Activated CD4-positive, alpha-beta memory T cell treated with anti-CD3 and anti-CD28 coated beads, Interleukin-2, amount 10 ng/mL, durations not matched to agents 7 days and 5 days (primary cell): ENCODE measurements at regions not wholly inside any gene's neighbourhood (a gene's known extent, or its start where the extent isn't known, plus 50 kb on each side); places are given as distances from the start of the nearest gene placed in this dataset.

Source experiments
- CTCF ChIA-PET: fragments of 350-600 bp; sonication (Branson Sonifier 250); formaldehyde crosslinking; loops from one replicate; lab custom pipeline; 2021; ENCODE audit warnings: antibody characterized with exemption, inconsistent platforms; lab: Charles Lee
- POLR2A ChIA-PET: fragments of 350-600 bp; sonication (Branson Sonifier 250); formaldehyde crosslinking; loops from one replicate; lab custom pipeline; 2021; ENCODE audit warnings: antibody characterized with exemption; lab: Charles Lee
- DNase-seq: peaks from one replicate; pipeline ENCODE4 v3.0.0-alpha.2; 2020
- H3K27ac Mint-ChIP-seq: one replicate; pipeline ENCODE4 v1.8.0; 2021; ENCODE audit warnings: mild to moderate bottlenecking, mixed read lengths
- H3K27me3 Mint-ChIP-seq: one replicate; pipeline ENCODE4 v1.8.0; 2021; ENCODE audit warnings: mixed read lengths
- H3K36me3 Mint-ChIP-seq: one replicate; pipeline ENCODE4 v1.8.0; 2021; ENCODE audit warnings: low read depth, mixed read lengths
- H3K4me1 Mint-ChIP-seq: one replicate; pipeline ENCODE4 v1.8.0; 2021; ENCODE audit warnings: mixed read lengths
- H3K4me3 Mint-ChIP-seq: one replicate; pipeline ENCODE4 v1.8.0; 2021; ENCODE audit warnings: mild to moderate bottlenecking, mixed read lengths
- H3K9me3 Mint-ChIP-seq: one replicate; pipeline ENCODE4 v1.8.0; 2021; ENCODE audit warnings: mixed read lengths

GRCh38 chr17:15129986-15130385, 135.1 kb downstream of the PMP22 start:
- ChIA-PET POLR2A (no interaction called here), CTCF (no interaction called here)
- Mint-ChIP-seq H3K9me3 (no peaks in the 10 kb centered on the region), H3K4me1 (no peaks in the 10 kb centered on the region), H3K4me3 (no peak overlapping the region), H3K27ac (no peak overlapping the region), H3K27me3 (peaks cover 2% of the 10 kb centered on the region), H3K36me3 (no peaks in the 10 kb centered on the region)
- DNase-seq = no peak

GRCh38 chr17:15124746-15125145, 140.4 kb downstream of the PMP22 start:
- no peaks in the 10 kb centered on the region for H3K27me3 Mint-ChIP-seq
- H3K36me3 Mint-ChIP-seq = no peaks in the 10 kb centered on the region
- DNase-seq = no peak
- no peaks in the 10 kb centered on the region for H3K9me3 Mint-ChIP-seq
- H3K4me1 Mint-ChIP-seq = no peaks in the 10 kb centered on the region
- ChIA-PET POLR2A (no interaction called here), CTCF (no interaction called here)
- no peak overlapping the region for H3K27ac Mint-ChIP-seq
- H3K4me3 Mint-ChIP-seq = no peak overlapping the region

- H3K27ac Mint-ChIP-seq = no peak overlapping the region
- H3K27me3 Mint-ChIP-seq = no peaks in the 10 kb centered on the region
- no peak overlapping the region for H3K4me3 Mint-ChIP-seq
- CTCF ChIA-PET = no interaction called here
- H3K4me1 Mint-ChIP-seq = no peaks in the 10 kb centered on the region
- POLR2A ChIA-PET = no interaction called here
- no peaks in the 10 kb centered on the region for H3K36me3 Mint-ChIP-seq
- no peaks in the 10 kb centered on the region for H3K9me3 Mint-ChIP-seq
- no peak for DNase-seq
Observed at GRCh38 chr17:15124264-15124595, 140.9 kb downstream of the PMP22 start.

- CTCF ChIA-PET = no interaction called here
- POLR2A ChIA-PET = no interaction called here
- no peak overlapping the region for H3K4me3 Mint-ChIP-seq
Observed at GRCh38 chr17:15123593-15124263, 141.4 kb downstream of the PMP22 start.

GRCh38 chr17:15122857-15123256, 142.3 kb downstream of the PMP22 start:
- no peak overlapping the region for H3K4me3 Mint-ChIP-seq
- no peaks in the 10 kb centered on the region for H3K27me3 Mint-ChIP-seq
- ChIA-PET CTCF (no interaction called here), POLR2A (no interaction called here)
- no peaks in the 10 kb centered on the region for H3K4me1 Mint-ChIP-seq
- no peaks in the 10 kb centered on the region for H3K36me3 Mint-ChIP-seq
- no peaks in the 10 kb centered on the region for H3K9me3 Mint-ChIP-seq
- H3K27ac Mint-ChIP-seq = no peak overlapping the region
- no peak for DNase-seq

More at GRCh38 chr17:15123593-15124263, 141.4 kb downstream of the PMP22 start:
- no peaks in the 10 kb centered on the region for H3K4me1 Mint-ChIP-seq
- H3K27ac Mint-ChIP-seq = no peak overlapping the region
- H3K27me3 Mint-ChIP-seq = no peaks in the 10 kb centered on the region
- H3K36me3 Mint-ChIP-seq = no peaks in the 10 kb centered on the region
- no peak for DNase-seq
- no peaks in the 10 kb centered on the region for H3K9me3 Mint-ChIP-seq

GRCh38 chr17:15121426-15121825, 143.7 kb downstream of the PMP22 start:
- CTCF ChIA-PET = no interaction called here
- no peaks in the 10 kb centered on the region for H3K27me3 Mint-ChIP-seq
- H3K9me3 Mint-ChIP-seq = peaks cover 6% of the 10 kb centered on the region
- H3K4me3 Mint-ChIP-seq = no peak overlapping the region
- POLR2A ChIA-PET = no interaction called here
- H3K36me3 Mint-ChIP-seq = no peaks in the 10 kb centered on the region
- H3K27ac Mint-ChIP-seq = no peak overlapping the region
- no peak for DNase-seq
- no peaks in the 10 kb centered on the region for H3K4me1 Mint-ChIP-seq

GRCh38 chr17:15119968-15120367, 145.2 kb downstream of the PMP22 start:
- H3K27me3 Mint-ChIP-seq = no peaks in the 10 kb centered on the region
- ChIA-PET CTCF (no interaction called here), POLR2A (no interaction called here)
- no peak overlapping the region for H3K4me3 Mint-ChIP-seq
- no peaks in the 10 kb centered on the region for H3K36me3 Mint-ChIP-seq
- H3K9me3 Mint-ChIP-seq = peaks cover 9% of the 10 kb centered on the region
- H3K4me1 Mint-ChIP-seq = no peaks in the 10 kb centered on the region
- no peak overlapping the region for H3K27ac Mint-ChIP-seq
- DNase-seq = no peak

- Mint-ChIP-seq H3K4me1 (no peaks in the 10 kb centered on the region), H3K27ac (no peak overlapping the region), H3K36me3 (no peaks in the 10 kb centered on the region), H3K27me3 (no peaks in the 10 kb centered on the region), H3K4me3 (no peak overlapping the region), H3K9me3 (peaks cover 9% of the 10 kb centered on the region)
- ChIA-PET POLR2A (no interaction called here), CTCF (no interaction called here)
- no peak for DNase-seq
Observed at GRCh38 chr17:15117239-15117638, 147.9 kb downstream of the PMP22 start.

GRCh38 chr17:15112846-15113617, 152.1 kb downstream of the PMP22 start:
- Mint-ChIP-seq H3K36me3 (no peaks in the 10 kb centered on the region), H3K9me3 (peaks cover 9% of the 10 kb centered on the region), H3K27ac (no peak overlapping the region), H3K4me1 (no peaks in the 10 kb centered on the region), H3K4me3 (no peak overlapping the region), H3K27me3 (no peaks in the 10 kb centered on the region)
- ChIA-PET POLR2A (no interaction called here), CTCF (no interaction called here)
- DNase-seq = no peak

GRCh38 chr17:15109608-15110007, 155.5 kb downstream of the PMP22 start:
- H3K9me3 Mint-ChIP-seq = no peaks in the 10 kb centered on the region
- H3K4me3 Mint-ChIP-seq = no peak overlapping the region
- ChIA-PET CTCF (no interaction called here), POLR2A (no interaction called here)
- no peaks in the 10 kb centered on the region for H3K36me3 Mint-ChIP-seq
- H3K27ac Mint-ChIP-seq = no peak overlapping the region
- H3K4me1 Mint-ChIP-seq = no peaks in the 10 kb centered on the region
- no peak for DNase-seq
- H3K27me3 Mint-ChIP-seq = no peaks in the 10 kb centered on the region

- Mint-ChIP-seq H3K27ac (no peak overlapping the region), H3K4me3 (no peak overlapping the region), H3K36me3 (no peaks in the 10 kb centered on the region), H3K27me3 (no peaks in the 10 kb centered on the region), H3K9me3 (no peaks in the 10 kb centered on the region), H3K4me1 (no peaks in the 10 kb centered on the region)
- no peak for DNase-seq
- ChIA-PET POLR2A (no interaction called here), CTCF (no interaction called here)
Observed at GRCh38 chr17:15108992-15109391, 156.1 kb downstream of the PMP22 start.

GRCh38 chr17:15106540-15106939, 158.6 kb downstream of the PMP22 start:
- Mint-ChIP-seq H3K4me1 (no peaks in the 10 kb centered on the region), H3K27ac (no peak overlapping the region), H3K9me3 (no peaks in the 10 kb centered on the region), H3K27me3 (no peaks in the 10 kb centered on the region), H3K4me3 (no peak overlapping the region), H3K36me3 (no peaks in the 10 kb centered on the region)
- POLR2A ChIA-PET = no interaction called here
- CTCF ChIA-PET = no interaction called here
- no peak for DNase-seq

- CTCF ChIA-PET = no interaction called here
- Mint-ChIP-seq H3K36me3 (no peaks in the 10 kb centered on the region), H3K27me3 (no peaks in the 10 kb centered on the region), H3K9me3 (no peaks in the 10 kb centered on the region), H3K27ac (no peak overlapping the region), H3K4me1 (no peaks in the 10 kb centered on the region), H3K4me3 (no peak overlapping the region)
- POLR2A ChIA-PET = no interaction called here
- DNase-seq = no peak
Observed at GRCh38 chr17:15103785-15104184, 161.3 kb downstream of the PMP22 start.

GRCh38 chr17:15101175-15101574, 164.0 kb downstream of the PMP22 start:
- H3K36me3 Mint-ChIP-seq = no peaks in the 10 kb centered on the region
- no peak overlapping the region for H3K27ac Mint-ChIP-seq
- no peaks in the 10 kb centered on the region for H3K9me3 Mint-ChIP-seq
- ChIA-PET CTCF (no interaction called here), POLR2A (no interaction called here)
- no peaks in the 10 kb centered on the region for H3K27me3 Mint-ChIP-seq
- H3K4me1 Mint-ChIP-seq = no peaks in the 10 kb centered on the region
- H3K4me3 Mint-ChIP-seq = no peak overlapping the region
- DNase-seq = no peak
